A549 (cell line): ENCODE measurements at regions not wholly inside any gene's neighbourhood (a gene's known extent, or its start where the extent isn't known, plus 50 kb on each side); places are given as distances from the start of the nearest gene placed in this dataset.

Source experiments
- HDAC2 ChIP-seq: fragments of 200-600 bp; sonication (generic); IDR thresholded peaks from 2 replicates; pipeline ENCODE4 v1.6.1; 2016
- HMGXB4 ChIP-seq: fragments of 250-450 bp; sonication (Bioruptor Pico); IDR thresholded peaks from 2 replicates; pipeline ENCODE4 v1.5.0; 2021; ENCODE audit warnings: mild to moderate bottlenecking, moderate library complexity, borderline replicate concordance
- HOXB13 ChIP-seq: fragments of 250-450 bp; sonication (Bioruptor Pico); IDR thresholded peaks from 2 replicates; pipeline ENCODE4 v1.5.0; 2020; ENCODE audit warnings: low read depth, mild to moderate bottlenecking, moderate library complexity
- KDM1A ChIP-seq: fragments of 200-600 bp; sonication (generic); IDR thresholded peaks from 2 replicates; pipeline ENCODE4 v1.6.1; 2016; ENCODE audit warnings: low read depth, mild to moderate bottlenecking
- TF ChIP-seq, protein P1 (sequence below): fragments of >200 bp; sonication (Bioruptor Twin); formaldehyde crosslinking; IDR thresholded peaks from 3 replicates; pipeline ENCODE4 v1.5.1; 2016
- TF ChIP-seq, protein P2 (sequence below): IDR thresholded peaks from 2 replicates; pipeline ENCODE4 v1.6.1; 2012; ENCODE audit warnings: low read depth, borderline replicate concordance

DNA sequence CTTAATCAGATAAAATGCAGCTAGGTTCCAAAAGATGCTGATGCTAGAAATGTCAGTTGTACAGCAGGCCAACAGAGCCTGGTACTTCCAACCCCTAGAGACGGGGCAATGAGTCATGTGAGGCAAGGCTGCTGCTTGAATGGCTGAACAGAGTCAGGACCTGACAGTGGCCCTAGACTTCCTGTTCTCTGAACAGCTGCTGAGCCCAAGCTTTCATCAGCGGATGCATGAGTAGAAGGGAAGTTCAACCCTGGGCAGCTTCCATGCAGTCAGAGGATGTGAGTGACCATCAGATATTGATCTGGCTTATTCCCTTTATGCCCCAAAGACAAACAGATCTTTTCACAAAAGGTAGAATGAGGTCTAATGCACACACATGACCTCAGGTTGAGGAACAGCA is 282.9 kb upstream of the COL8A1 start:
- TF ChIP-seq, protein P1, sequence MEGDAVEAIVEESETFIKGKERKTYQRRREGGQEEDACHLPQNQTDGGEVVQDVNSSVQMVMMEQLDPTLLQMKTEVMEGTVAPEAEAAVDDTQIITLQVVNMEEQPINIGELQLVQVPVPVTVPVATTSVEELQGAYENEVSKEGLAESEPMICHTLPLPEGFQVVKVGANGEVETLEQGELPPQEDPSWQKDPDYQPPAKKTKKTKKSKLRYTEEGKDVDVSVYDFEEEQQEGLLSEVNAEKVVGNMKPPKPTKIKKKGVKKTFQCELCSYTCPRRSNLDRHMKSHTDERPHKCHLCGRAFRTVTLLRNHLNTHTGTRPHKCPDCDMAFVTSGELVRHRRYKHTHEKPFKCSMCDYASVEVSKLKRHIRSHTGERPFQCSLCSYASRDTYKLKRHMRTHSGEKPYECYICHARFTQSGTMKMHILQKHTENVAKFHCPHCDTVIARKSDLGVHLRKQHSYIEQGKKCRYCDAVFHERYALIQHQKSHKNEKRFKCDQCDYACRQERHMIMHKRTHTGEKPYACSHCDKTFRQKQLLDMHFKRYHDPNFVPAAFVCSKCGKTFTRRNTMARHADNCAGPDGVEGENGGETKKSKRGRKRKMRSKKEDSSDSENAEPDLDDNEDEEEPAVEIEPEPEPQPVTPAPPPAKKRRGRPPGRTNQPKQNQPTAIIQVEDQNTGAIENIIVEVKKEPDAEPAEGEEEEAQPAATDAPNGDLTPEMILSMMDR, result no peak
- TF ChIP-seq HOXB13 (CRISPR knock-in tag) (no peak), HMGXB4 (CRISPR knock-in tag) (no peak), KDM1A (no peak), HDAC2 (no peak)
- TF ChIP-seq, protein P2, sequence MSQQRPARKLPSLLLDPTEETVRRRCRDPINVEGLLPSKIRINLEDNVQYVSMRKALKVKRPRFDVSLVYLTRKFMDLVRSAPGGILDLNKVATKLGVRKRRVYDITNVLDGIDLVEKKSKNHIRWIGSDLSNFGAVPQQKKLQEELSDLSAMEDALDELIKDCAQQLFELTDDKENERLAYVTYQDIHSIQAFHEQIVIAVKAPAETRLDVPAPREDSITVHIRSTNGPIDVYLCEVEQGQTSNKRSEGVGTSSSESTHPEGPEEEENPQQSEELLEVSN, result no peak
